ENCODE measurements at regions not wholly inside any gene's neighbourhood (a gene's known extent, or its start where the extent isn't known, plus 50 kb on each side); places are given as distances from the start of the nearest gene placed in this dataset.

DNA sequence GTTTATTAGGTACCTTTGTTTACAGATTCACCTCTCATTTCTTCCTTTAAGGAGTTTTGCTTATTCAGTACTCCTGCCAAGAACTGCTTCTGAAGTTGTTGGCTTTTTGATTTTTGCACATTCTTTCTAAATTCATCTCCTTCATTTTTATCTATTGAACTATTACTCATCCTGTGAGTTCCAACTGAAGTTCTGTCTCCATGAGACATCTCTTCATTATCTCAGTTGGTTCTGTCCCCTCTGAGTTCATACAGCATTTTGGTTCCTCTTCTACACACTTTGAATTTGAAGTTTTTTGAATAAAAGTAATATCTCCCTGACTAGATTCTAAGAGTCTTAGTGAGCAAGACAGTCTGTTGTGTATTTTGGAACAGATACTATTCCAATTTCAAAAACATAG is 299.7 kb downstream of the OTOL1 start:
- no peaks in the 10 kb centered on the region for H3K9me3 ChIP-seq (ENCODE audit: control insufficient read depth, insufficient read depth, low read length)
- no peak overlapping the region for H3K27ac ChIP-seq (ENCODE audit: low read depth, low read length)
- TF ChIP-seq, protein P1, sequence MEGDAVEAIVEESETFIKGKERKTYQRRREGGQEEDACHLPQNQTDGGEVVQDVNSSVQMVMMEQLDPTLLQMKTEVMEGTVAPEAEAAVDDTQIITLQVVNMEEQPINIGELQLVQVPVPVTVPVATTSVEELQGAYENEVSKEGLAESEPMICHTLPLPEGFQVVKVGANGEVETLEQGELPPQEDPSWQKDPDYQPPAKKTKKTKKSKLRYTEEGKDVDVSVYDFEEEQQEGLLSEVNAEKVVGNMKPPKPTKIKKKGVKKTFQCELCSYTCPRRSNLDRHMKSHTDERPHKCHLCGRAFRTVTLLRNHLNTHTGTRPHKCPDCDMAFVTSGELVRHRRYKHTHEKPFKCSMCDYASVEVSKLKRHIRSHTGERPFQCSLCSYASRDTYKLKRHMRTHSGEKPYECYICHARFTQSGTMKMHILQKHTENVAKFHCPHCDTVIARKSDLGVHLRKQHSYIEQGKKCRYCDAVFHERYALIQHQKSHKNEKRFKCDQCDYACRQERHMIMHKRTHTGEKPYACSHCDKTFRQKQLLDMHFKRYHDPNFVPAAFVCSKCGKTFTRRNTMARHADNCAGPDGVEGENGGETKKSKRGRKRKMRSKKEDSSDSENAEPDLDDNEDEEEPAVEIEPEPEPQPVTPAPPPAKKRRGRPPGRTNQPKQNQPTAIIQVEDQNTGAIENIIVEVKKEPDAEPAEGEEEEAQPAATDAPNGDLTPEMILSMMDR (IDR thresholded peaks at IDR 0.05; ENCODE audit: low read depth, low read length) = no peak
- no peaks in the 10 kb centered on the region for H3K27me3 ChIP-seq (ENCODE audit: control insufficient read depth, insufficient read depth, low read length)
- POLR2A ChIA-PET = no interaction called here
- no peak for DNase-seq (ENCODE audit: low read depth, low spot score)
- CTCF ChIA-PET = no interaction called here
- H3K4me3 ChIP-seq (ENCODE audit: low read depth, low read length) = no peak overlapping the region

DNA sequence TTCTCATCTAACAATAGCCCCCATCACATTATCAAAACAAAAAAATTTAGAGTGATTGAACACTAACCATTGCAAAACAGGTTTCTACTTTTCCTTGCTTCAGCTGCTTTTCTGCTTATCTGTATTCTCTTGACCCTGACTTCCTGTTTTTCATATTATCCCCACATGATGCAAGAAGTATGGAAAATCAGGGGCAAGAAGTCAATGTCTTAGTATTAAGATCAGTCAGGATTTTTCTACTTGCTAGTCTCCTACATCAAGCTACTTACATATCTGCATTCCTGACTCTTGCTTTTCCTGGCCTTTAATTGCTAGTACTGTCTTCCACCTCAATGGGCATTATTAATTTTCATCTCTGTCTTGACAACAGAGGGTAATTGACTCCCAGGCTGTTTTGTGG is 300.2 kb downstream of the OTOL1 start:
- no peaks in the 10 kb centered on the region for H3K9me3 ChIP-seq (ENCODE audit: control insufficient read depth, insufficient read depth, low read length)
- H3K27me3 ChIP-seq (ENCODE audit: control insufficient read depth, insufficient read depth, low read length) = no peaks in the 10 kb centered on the region
- TF ChIP-seq, protein P1 (IDR thresholded peaks at IDR 0.05; ENCODE audit: low read depth, low read length) = no peak
- H3K27ac ChIP-seq (ENCODE audit: low read depth, low read length) = no peak overlapping the region
- no peak for DNase-seq (ENCODE audit: low read depth, low spot score)
- POLR2A ChIA-PET = no interaction called here
- CTCF ChIA-PET = no interaction called here
- no peak overlapping the region for H3K4me3 ChIP-seq (ENCODE audit: low read depth, low read length)

DNA sequence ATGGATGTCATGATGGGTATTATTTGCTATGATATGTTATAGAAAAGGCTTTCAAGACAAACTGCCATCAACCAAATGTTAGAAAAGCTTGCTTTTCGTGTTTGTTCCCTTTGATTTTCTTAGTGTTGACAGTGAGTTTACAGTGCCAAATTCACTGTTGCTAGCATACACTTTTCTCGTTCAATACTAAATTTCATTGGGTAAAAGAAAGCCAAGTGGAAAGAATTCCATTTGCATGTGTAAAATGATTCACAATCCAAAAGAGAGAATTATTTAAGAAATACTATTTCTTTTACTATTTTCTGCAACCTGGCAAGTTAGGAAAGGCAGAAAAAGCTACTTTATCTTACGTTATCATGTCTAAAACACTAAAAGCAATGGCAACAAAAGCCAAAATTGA is 301.4 kb downstream of the OTOL1 start:
- POLR2A ChIA-PET = no interaction called here
- no peak for DNase-seq (ENCODE audit: low read depth, low spot score)
- H3K27me3 ChIP-seq (ENCODE audit: control insufficient read depth, insufficient read depth, low read length) = no peaks in the 10 kb centered on the region
- H3K4me3 ChIP-seq (ENCODE audit: low read depth, low read length) = no peak overlapping the region
- H3K27ac ChIP-seq (ENCODE audit: low read depth, low read length) = no peak overlapping the region
- H3K9me3 ChIP-seq (ENCODE audit: control insufficient read depth, insufficient read depth, low read length) = no peaks in the 10 kb centered on the region
- CTCF ChIA-PET = no interaction called here
- TF ChIP-seq, protein P1 (IDR thresholded peaks at IDR 0.05; ENCODE audit: low read depth, low read length) = no peak

DNA sequence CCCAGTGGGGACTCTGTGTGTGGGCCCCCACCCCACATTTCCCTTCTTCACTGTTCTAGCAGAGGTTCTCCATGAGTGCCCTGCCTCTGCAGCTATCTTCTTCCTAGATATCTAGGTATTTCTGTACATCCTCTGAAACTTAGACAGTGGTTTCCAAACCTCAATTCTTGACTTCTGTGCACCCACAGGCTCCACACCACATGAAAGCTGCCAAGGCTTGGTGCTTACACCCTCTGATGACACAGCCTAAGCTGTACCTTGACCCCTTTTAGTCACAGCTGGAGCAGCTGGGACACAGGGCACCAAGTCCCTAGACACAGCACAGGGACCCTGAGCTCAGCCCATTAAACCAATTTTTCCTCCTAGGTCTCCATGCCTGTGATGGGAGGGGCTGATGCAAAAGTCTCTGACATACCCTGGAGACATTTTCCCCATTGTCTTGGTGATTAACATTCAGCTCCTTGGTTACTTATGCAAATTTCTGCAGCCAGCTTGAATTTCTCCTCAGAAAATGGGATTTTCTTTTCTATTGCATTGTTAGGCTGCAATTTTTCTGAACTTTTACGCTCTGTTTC is 304.5 kb downstream of the OTOL1 start:
- Histone ChIP-seq H3K4me3 (ENCODE audit: low read depth, low read length) (no peak overlapping the region), H3K27ac (ENCODE audit: low read depth, low read length) (no peak overlapping the region), H3K27me3 (ENCODE audit: control insufficient read depth, insufficient read depth, low read length) (no peaks in the 10 kb centered on the region), H3K9me3 (ENCODE audit: control insufficient read depth, insufficient read depth, low read length) (no peaks in the 10 kb centered on the region)
- POLR2A ChIA-PET = no interaction called here
- TF ChIP-seq, protein P1 (IDR thresholded peaks at IDR 0.05; ENCODE audit: low read depth, low read length) = no peak
- no peak for DNase-seq (ENCODE audit: low read depth, low spot score)
- CTCF ChIA-PET = no interaction called here

DNA sequence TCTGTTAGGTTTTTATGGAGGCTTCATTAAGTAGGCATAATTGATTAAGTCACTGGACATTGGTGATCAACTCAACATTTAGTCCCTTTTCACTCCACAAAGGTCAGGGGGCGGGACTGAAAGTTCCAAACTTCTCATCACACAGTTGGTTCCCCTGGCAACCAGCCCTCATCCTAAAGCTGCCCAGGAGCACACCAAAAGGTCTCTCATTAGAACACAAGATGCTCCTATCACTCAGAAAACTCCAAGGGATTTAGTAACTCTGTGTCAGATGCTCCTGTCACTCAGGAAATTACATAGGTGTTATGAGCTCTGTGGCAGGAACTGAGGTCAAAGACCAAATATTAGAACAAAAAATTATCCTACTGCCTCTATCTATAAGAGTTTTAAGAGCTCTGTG is 321.5 kb downstream of the OTOL1 start:
- TF ChIP-seq, protein P1 (IDR thresholded peaks at IDR 0.05; ENCODE audit: low read depth, low read length) = no peak
- DNase-seq (ENCODE audit: low read depth, low spot score) = no peak
- Histone ChIP-seq H3K27me3 (ENCODE audit: control insufficient read depth, insufficient read depth, low read length) (no peaks in the 10 kb centered on the region), H3K4me3 (ENCODE audit: low read depth, low read length) (no peak overlapping the region), H3K27ac (ENCODE audit: low read depth, low read length) (no peak overlapping the region), H3K9me3 (ENCODE audit: control insufficient read depth, insufficient read depth, low read length) (no peaks in the 10 kb centered on the region)
- POLR2A ChIA-PET = no interaction called here
- CTCF ChIA-PET = no interaction called here
